LHCN-M2 (cell line): ENCODE measurements at regions not wholly inside any gene's neighbourhood (a gene's known extent, or its start where the extent isn't known, plus 50 kb on each side); places are given as distances from the start of the nearest gene placed in this dataset.
"Not testable (repeated sequence)": the region's sequence is repeated elsewhere in the genome, so short reads cannot be mapped to it uniquely, and the experiment has no call there.

Experiments used
- DNase-seq: peaks from one replicate; pipeline ENCODE4 v3.0.0-alpha.2; 2012; ENCODE audit warnings: low read depth

- no peak for DNase-seq
These were observed 78.2 kb downstream of the MSL3 start for GRCh38 chrX:11836284-11836683.

GRCh38 chrX:11837437-11837836 lies 79.4 kb downstream of the MSL3 start:
- no peak for DNase-seq

GRCh38 chrX:11864171-11864570 lies 106.1 kb downstream of the MSL3 start:
- DNase-seq = no peak

- DNase-seq = no peak
These were observed 109.7 kb downstream of the MSL3 start for GRCh38 chrX:11867610-11868345.

GRCh38 chrX:11870789-11871188 lies 112.8 kb downstream of the MSL3 start:
- no peak for DNase-seq

GRCh38 chrX:11881485-11882170 lies 123.6 kb downstream of the MSL3 start:
- no peak for DNase-seq

GRCh38 chrX:11886745-11887144 lies 128.7 kb downstream of the MSL3 start:
- DNase-seq = peak; percentile 76

- no peak for DNase-seq
These were observed 129.1 kb downstream of the MSL3 start for GRCh38 chrX:11887175-11887574.

- no peak for DNase-seq
These were observed 130.4 kb downstream of the MSL3 start for GRCh38 chrX:11888421-11888820.

GRCh38 chrX:11889791-11890190 lies 131.8 kb downstream of the MSL3 start:
- no peak for DNase-seq

- peak; percentile 86 for DNase-seq
These were observed 132.9 kb downstream of the MSL3 start for GRCh38 chrX:11890836-11891514.

- DNase-seq = no peak
These were observed 136.1 kb downstream of the MSL3 start for GRCh38 chrX:11893933-11894710.

- peak; percentile 72 for DNase-seq
These were observed 141.1 kb downstream of the MSL3 start for GRCh38 chrX:11899091-11899490.

GRCh38 chrX:11905933-11906332 lies 147.9 kb downstream of the MSL3 start:
- DNase-seq = not testable (repeated sequence)

GRCh38 chrX:11908371-11908770 lies 150.3 kb downstream of the MSL3 start:
- DNase-seq = peak; percentile 42

GRCh38 chrX:11913001-11913400 lies 155.0 kb downstream of the MSL3 start:
- DNase-seq = no peak

GRCh38 chrX:11929476-11929875 lies 171.4 kb downstream of the MSL3 start:
- peak; percentile 23 for DNase-seq

GRCh38 chrX:11932423-11932822 lies 174.4 kb downstream of the MSL3 start:
- DNase-seq = no peak

GRCh38 chrX:11934089-11934488 lies 176.1 kb downstream of the MSL3 start:
- DNase-seq = no peak

- DNase-seq = no peak
These were observed 183.5 kb downstream of the MSL3 start for GRCh38 chrX:11941571-11941970.

GRCh38 chrX:11944501-11944900 lies 186.5 kb downstream of the MSL3 start:
- peak; percentile 75 for DNase-seq

GRCh38 chrX:11949291-11949690 lies 189.0 kb upstream of the FRMPD4 start:
- DNase-seq = no peak
